Naive thymus-derived CD4-positive, alpha-beta T cell (primary cell): ENCODE measurements at regions not wholly inside any gene's neighbourhood (a gene's known extent, or its start where the extent isn't known, plus 50 kb on each side); places are given as distances from the start of the nearest gene placed in this dataset.
A peak's percentile ranks its signal among the peaks of the same experiment; 100 is the strongest.

Experiments
- ATAC-seq: fragments of 150-1000 bp; cut with Tn5 transposase; 2 replicates; pipeline ENCODE4 v1.10.0; 2021; ENCODE audit warnings: mild to moderate bottlenecking, moderate library complexity
- CTCF ChIA-PET: fragments of 350-600 bp; sonication (Branson Sonifier 250); formaldehyde crosslinking; loops from one replicate; lab custom pipeline; 2021; ENCODE audit warnings: antibody characterized with exemption; lab: Charles Lee
- POLR2A ChIA-PET: fragments of 350-600 bp; sonication (Branson Sonifier 250); formaldehyde crosslinking; loops from one replicate; lab custom pipeline; 2021; ENCODE audit warnings: antibody characterized with exemption, inconsistent platforms; lab: Charles Lee
- DNase-seq, 9 donors: peaks; one replicate each; pipeline versions ENCODE4 v3.0.0 to v3.0.0-alpha.2; 2020 to 2022; ENCODE audit warnings: mixed read lengths in 1 of 9
- H3K27ac ChIP-seq: one replicate; pipeline ENCODE4 v1.7.0; 2013; ENCODE audit warnings: mild to moderate bottlenecking, low read depth, low read length, moderate library complexity
- H3K27me3 ChIP-seq, 2 donors: one replicate each; pipeline ENCODE4 v1.7.0; 2013; ENCODE audit warnings: low read length in 2 of 2, mild to moderate bottlenecking in 2 of 2, moderate library complexity in 2 of 2; ENCODE audit not compliant: control insufficient read depth in 2 of 2, insufficient read depth in 2 of 2
- H3K36me3 ChIP-seq, 3 experiments: 1 replicate in 2 of 3; 2 replicates in 1 of 3; pipeline ENCODE4 v1.7.0; 2013; ENCODE audit warnings: low read length in 3 of 3, mild to moderate bottlenecking in 3 of 3, moderate library complexity in 1 of 3; ENCODE audit not compliant: insufficient read depth in 3 of 3, control insufficient read depth in 2 of 3
- H3K4me1 ChIP-seq, 2 donors: one replicate each; pipeline ENCODE4 v1.7.0; 2013; ENCODE audit warnings: low read length in 2 of 2, mild to moderate bottlenecking in 2 of 2, moderate library complexity in 1 of 2; ENCODE audit not compliant: control insufficient read depth in 2 of 2, insufficient read depth in 2 of 2
- H3K4me3 ChIP-seq: 2 replicates; pipeline ENCODE4 v1.7.0; 2013; ENCODE audit warnings: mild to moderate bottlenecking, low read length
- H3K9me3 ChIP-seq, 3 experiments: 1 replicate in 2 of 3; 2 replicates in 1 of 3; pipeline ENCODE4 v1.7.0; 2013; ENCODE audit warnings: low read length in 3 of 3; ENCODE audit not compliant: control insufficient read depth in 2 of 3
- H3K27ac Mint-ChIP-seq, 9 donors: one replicate each; pipeline ENCODE4 v1.8.0; 2020 to 2022; ENCODE audit warnings: mixed read lengths in 9 of 9, mild to moderate bottlenecking in 8 of 9, moderate library complexity in 5 of 9, inconsistent platforms in 2 of 9
- H3K27me3 Mint-ChIP-seq, 5 donors: one replicate each; pipeline ENCODE4 v1.8.0; 2021 to 2022; ENCODE audit warnings: mixed read lengths in 5 of 5, mild to moderate bottlenecking in 1 of 5
- H3K36me3 Mint-ChIP-seq, 5 donors: one replicate each; pipeline ENCODE4 v1.8.0; 2020 to 2022; ENCODE audit warnings: mixed read lengths in 5 of 5, mild to moderate bottlenecking in 3 of 5, inconsistent platforms in 1 of 5
- H3K4me1 Mint-ChIP-seq, 7 donors: one replicate each; pipeline ENCODE4 v1.8.0; 2020 to 2022; ENCODE audit warnings: mixed read lengths in 7 of 7, mild to moderate bottlenecking in 3 of 7, inconsistent platforms in 1 of 7
- H3K4me3 Mint-ChIP-seq, 10 donors: one replicate each; pipeline ENCODE4 v1.8.0; 2020 to 2022; ENCODE audit warnings: mild to moderate bottlenecking in 10 of 10, mixed read lengths in 10 of 10, moderate library complexity in 6 of 10, inconsistent platforms in 2 of 10
- H3K9me3 Mint-ChIP-seq, 11 donors: one replicate each; pipeline ENCODE4 v1.8.0; 2020 to 2022; ENCODE audit warnings: mixed read lengths in 11 of 11, mild to moderate bottlenecking in 4 of 11, inconsistent platforms in 1 of 11, moderate library complexity in 1 of 11
- intact Hi-C, 2 donors: fragments of 100-400 bp; cut with micrococcal nuclease; formaldehyde crosslinking; loops; one replicate each; pipeline ENCODE4 v1.15.1; 2023

DNA sequence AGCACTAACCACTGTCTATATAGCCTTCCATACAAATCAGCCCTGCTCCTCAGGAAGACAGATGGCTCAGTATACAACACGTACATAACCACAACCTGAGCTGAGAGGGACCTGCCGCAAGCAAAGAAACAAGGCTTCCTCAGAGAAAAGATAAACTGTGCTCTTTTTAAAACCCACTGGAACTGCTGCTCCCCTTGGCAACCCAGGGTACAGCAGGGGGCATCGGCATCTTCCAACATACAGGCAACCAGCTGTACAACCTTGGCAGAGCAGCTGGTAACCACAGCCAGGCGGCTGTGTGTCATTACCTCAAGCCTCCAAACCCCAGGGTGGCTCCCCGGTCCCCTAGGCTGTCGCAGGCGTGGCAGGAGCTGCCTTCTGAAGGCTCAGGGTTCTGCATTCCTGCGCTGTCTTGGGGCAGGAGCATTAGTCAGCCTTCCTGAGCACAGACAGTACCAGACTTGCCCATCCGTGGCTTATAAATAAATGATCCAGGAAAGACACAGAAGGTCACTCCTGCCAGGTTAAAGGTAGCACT is 249.5 kb downstream of the ADGRG6 start:
- intact Hi-C loops, result loop anchor here in 1 of 2 donors (2.0 to 5.0 kb wide), 2 partner anchors 15 to 69 kb away; no protein-coding TSS in a partner anchor
- peak overlapping the region in 5 of 9 donors; percentile 5 to 85 (median 60) for H3K27ac Mint-ChIP-seq

DNA sequence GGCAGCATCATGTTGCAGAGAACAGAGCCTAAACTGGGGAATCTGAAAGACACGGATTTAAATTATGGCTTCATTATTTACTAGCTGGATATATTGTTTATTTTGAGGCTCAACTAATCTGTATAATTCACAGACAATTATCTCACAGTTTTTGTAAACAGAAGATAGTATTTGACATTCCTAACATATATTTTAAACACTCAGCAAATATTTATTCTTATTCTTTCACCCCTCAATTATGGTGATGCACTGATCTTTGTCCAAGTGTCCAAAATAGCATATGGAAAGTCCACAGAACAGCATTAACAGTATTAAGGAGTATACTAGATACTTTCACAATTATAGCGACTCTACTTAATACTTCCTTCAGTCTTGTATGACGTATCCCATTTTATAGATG is 257.0 kb downstream of the ADGRG6 start:
- ChIA-PET CTCF (no interaction called here), POLR2A (no interaction called here)
- H3K4me1 Mint-ChIP-seq, result peaks cover 5 to 29% (median 23%) of the 10 kb centered on the region in 7 donors
- H3K4me1 ChIP-seq, result peaks cover 0 to 23% of the 10 kb centered on the region in 2 donors
- ATAC-seq, result no peak
- H3K27ac ChIP-seq, result no peak overlapping the region
- H3K9me3 ChIP-seq, result no peaks in the 10 kb centered on the region
- no peak overlapping the region for H3K27ac Mint-ChIP-seq
- H3K9me3 Mint-ChIP-seq, result peaks cover 0 to 17% (median 3%) of the 10 kb centered on the region in 11 donors
- no peaks in the 10 kb centered on the region for H3K27me3 Mint-ChIP-seq
- H3K36me3 Mint-ChIP-seq, result peaks cover 0 to 4% (median 0%) of the 10 kb centered on the region in 5 donors
- DNase-seq, result no peak
- no peaks in the 10 kb centered on the region for H3K27me3 ChIP-seq
- H3K36me3 ChIP-seq, result no peaks in the 10 kb centered on the region
- no peak overlapping the region for H3K4me3 Mint-ChIP-seq
- intact Hi-C loops, result no loop called here
- no peak overlapping the region for H3K4me3 ChIP-seq

More for the DNA sequence above, 249.5 kb downstream of the ADGRG6 start:
- no peaks in the 10 kb centered on the region for H3K9me3 ChIP-seq
- no peak overlapping the region for H3K4me3 ChIP-seq
- H3K36me3 Mint-ChIP-seq, result peaks cover 0 to 5% (median 0%) of the 10 kb centered on the region in 5 donors
- H3K9me3 Mint-ChIP-seq, result peaks cover 0 to 9% (median 0%) of the 10 kb centered on the region in 11 donors
- H3K27ac ChIP-seq, result no peak overlapping the region
- CTCF ChIA-PET, result interaction anchor here (0.5 to 1.8 kb wide), 5 partner anchors 15 to 1351 kb away, joined by 3 to 4 read pairs (median 4); no protein-coding TSS in a partner anchor
- peak; percentile 94 for ATAC-seq
- H3K4me3 Mint-ChIP-seq, result peak overlapping the region; percentile 21 to 81 (median 58)
- POLR2A ChIA-PET, result interaction anchor here (1.0 to 1.3 kb wide), 2 partner anchors 10 to 16 kb away, joined by 3 to 4 read pairs; no protein-coding TSS in a partner anchor
- H3K4me1 ChIP-seq, result peaks cover 0 to 23% of the 10 kb centered on the region in 2 donors
- H3K4me1 Mint-ChIP-seq, result peaks cover 14 to 47% (median 35%) of the 10 kb centered on the region in 7 donors
- H3K36me3 ChIP-seq, result no peaks in the 10 kb centered on the region
- DNase-seq, result peak in 8 of 9 donors; percentile 34 to 67 (median 58)
- H3K27me3 Mint-ChIP-seq, result no peaks in the 10 kb centered on the region
- no peaks in the 10 kb centered on the region for H3K27me3 ChIP-seq

DNA sequence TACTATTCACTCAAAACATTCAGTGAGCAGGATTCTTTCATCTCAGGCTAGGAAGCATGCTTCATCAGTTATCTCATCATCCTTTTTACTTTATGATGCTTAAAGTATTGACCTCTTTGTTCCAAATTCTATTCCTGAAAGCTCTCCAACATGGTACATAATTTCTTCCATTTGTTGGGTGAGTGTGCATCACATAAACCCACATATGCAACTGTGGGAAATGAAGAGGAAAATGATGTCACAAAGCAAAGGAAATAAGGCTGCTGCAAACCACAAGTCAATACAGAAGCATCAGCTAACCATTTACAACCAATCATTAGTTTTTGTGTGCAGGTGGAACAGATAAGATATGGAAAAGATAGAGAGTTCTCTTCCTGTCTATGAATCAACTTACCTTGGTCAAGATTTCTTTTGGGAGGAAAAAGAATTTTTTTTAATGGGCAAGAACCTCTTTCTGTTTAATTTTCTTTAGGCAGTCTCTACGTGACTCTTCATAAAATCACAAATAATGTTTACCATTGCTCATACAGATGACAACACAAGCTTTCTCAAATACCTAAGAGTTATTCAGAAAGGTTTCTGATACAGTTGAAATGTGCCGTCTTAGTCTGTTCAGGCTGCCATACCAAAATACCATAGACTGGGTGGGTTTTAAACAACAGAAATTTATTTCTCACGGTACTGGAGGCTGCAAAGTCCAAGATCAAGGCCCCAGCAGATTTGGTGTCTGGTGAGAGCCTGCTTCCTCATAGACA is 259.9 kb downstream of the ADGRG6 start:
- Histone ChIP-seq H3K36me3 (no peaks in the 10 kb centered on the region), H3K27ac (no peak overlapping the region), H3K4me3 (no peak overlapping the region), H3K4me1 (peaks cover 0 to 27% of the 10 kb centered on the region in 2 donors), H3K9me3 (no peaks in the 10 kb centered on the region), H3K27me3 (no peaks in the 10 kb centered on the region)
- CTCF ChIA-PET, result interaction anchor here (1.0 kb wide), 1 partner anchor 185 kb away, joined by 3 read pairs; no protein-coding TSS in a partner anchor
- POLR2A ChIA-PET, result interaction anchor here (1.0 to 1.2 kb wide), 2 partner anchors 9 to 10 kb away, joined by 4 read pairs; no protein-coding TSS in a partner anchor
- Mint-ChIP-seq H3K4me3 (peak overlapping the region in 9 of 10 donors; percentile 39 to 68 (median 65)), H3K4me1 (peaks cover 5 to 48% (median 37%) of the 10 kb centered on the region in 7 donors), H3K27ac (peak overlapping the region in 8 of 9 donors; percentile 20 to 86 (median 72)), H3K9me3 (peaks cover 0 to 13% (median 2%) of the 10 kb centered on the region in 11 donors), H3K36me3 (peaks cover 0 to 4% (median 0%) of the 10 kb centered on the region in 5 donors), H3K27me3 (no peaks in the 10 kb centered on the region)
- intact Hi-C loops, result loop anchor here (1.0 to 10.0 kb wide), 4 partner anchors 8 to 1453 kb away; partner anchors contain the start of gene HIVEP2 (in 1 of the 2)
- DNase-seq, result peak in 3 of 9 donors; percentile 27 to 45 (median 40)
- peak; percentile 41 for ATAC-seq

DNA sequence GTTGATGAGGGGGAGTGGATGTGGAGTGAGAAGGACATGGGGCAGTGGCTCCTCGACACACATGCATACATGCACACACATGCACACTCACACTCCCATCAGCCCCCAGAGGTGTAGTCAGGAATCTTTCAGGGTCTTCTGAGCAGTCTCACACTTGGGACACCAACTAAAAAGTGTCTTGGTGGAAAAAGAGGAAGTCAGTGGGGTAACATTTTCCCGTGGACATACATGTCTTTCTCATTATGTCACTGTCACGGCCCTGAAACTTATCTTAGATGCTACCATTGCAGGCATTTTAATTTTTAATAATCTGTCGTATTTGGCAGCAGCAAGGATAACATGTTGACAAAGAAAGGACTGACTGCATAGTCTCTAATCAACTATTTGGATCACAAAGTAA is 261.1 kb downstream of the ADGRG6 start:
- Mint-ChIP-seq H3K4me3 (peak overlapping the region in 2 of 10 donors; percentile 25 to 67), H3K9me3 (peaks cover 0 to 13% (median 2%) of the 10 kb centered on the region in 11 donors), H3K36me3 (peaks cover 0 to 4% (median 0%) of the 10 kb centered on the region in 5 donors), H3K4me1 (peaks cover 8 to 60% (median 49%) of the 10 kb centered on the region in 7 donors), H3K27ac (peak overlapping the region in 4 of 9 donors; percentile 32 to 86 (median 44)), H3K27me3 (no peaks in the 10 kb centered on the region)
- H3K4me3 ChIP-seq, result no peak overlapping the region
- no peaks in the 10 kb centered on the region for H3K9me3 ChIP-seq
- H3K4me1 ChIP-seq, result peaks cover 0 to 38% of the 10 kb centered on the region in 2 donors
- ATAC-seq, result no peak
- no peak for DNase-seq
- H3K36me3 ChIP-seq, result no peaks in the 10 kb centered on the region
- H3K27ac ChIP-seq, result no peak overlapping the region
- ChIA-PET CTCF (no interaction called here), POLR2A (no interaction called here)
- intact Hi-C loops, result loop anchor here (10.0 kb wide), 3 partner anchors 282 to 1452 kb away; partner anchors contain the start of gene HIVEP2 (in 1 of the 2)
- H3K27me3 ChIP-seq, result no peaks in the 10 kb centered on the region

DNA sequence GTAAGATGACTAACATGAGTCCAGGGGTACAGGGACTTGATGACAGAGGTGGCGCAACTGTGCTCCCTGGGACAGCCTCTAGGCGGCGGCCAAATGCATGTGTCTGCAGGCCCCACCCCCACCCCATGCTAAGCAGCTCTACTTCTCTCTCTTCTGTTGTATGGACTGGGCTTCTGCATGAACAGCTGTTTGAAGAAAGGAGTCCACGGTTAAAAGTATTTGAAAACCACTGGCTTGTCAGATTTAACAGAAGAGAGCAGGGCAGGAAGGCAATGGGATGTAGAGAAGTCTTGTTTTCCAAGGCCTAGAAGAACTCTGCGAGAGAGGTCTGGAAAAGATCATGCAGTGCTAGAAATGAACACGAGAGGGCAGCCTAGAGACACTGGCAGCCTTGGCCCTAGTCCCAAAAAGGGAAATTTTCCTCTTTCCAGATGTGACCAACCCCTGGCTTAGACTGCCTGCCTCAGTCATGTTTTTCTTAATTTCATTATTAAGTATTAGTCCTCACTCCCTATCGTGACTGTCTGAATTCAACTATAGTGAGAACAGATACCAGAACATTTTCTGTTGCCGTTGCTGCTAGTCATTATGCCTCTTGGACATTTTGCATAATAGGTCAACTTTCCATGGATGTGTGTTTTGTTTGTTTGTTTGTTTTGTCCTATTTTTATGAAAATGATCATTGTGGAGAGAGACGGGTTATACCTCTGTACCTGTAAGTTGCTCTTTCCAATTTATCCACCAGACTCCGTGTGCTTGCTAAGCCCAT is 265.0 kb downstream of the ADGRG6 start:
- ChIA-PET CTCF (interaction anchor here (0.5 to 1.3 kb wide), 15 partner anchors 9 to 792 kb away, joined by 3 to 8 read pairs (median 4); no protein-coding TSS in a partner anchor), POLR2A (interaction anchor here (0.6 to 1.2 kb wide), 4 partner anchors 16 to 223 kb away, joined by 3 to 4 read pairs (median 3); no protein-coding TSS in a partner anchor)
- ATAC-seq (peak; percentile 81), DNase-seq (peak in 8 of 9 donors; percentile 17 to 69 (median 54))
- Histone ChIP-seq H3K27me3 (no peaks in the 10 kb centered on the region), H3K36me3 (no peaks in the 10 kb centered on the region), H3K27ac (no peak overlapping the region), H3K4me3 (no peak overlapping the region), H3K9me3 (no peaks in the 10 kb centered on the region), H3K4me1 (peaks cover 0 to 60% of the 10 kb centered on the region in 2 donors)
- H3K4me3 Mint-ChIP-seq, result peak overlapping the region in 7 of 10 donors; percentile 8 to 78 (median 51)
- H3K27ac Mint-ChIP-seq, result peak overlapping the region in 8 of 9 donors; percentile 51 to 92 (median 76)
- intact Hi-C loops, result loop anchor here (1.0 to 10.0 kb wide), 16 partner anchors 16 to 1448 kb away; partner anchors contain the start of genes NMBR (in 2 of the 2), VTA1 (in 2 of the 2) and HIVEP2 (in 1 of the 2)
- H3K36me3 Mint-ChIP-seq, result peaks cover 0 to under 1% (median 0%) of the 10 kb centered on the region in 5 donors
- H3K27me3 Mint-ChIP-seq, result no peaks in the 10 kb centered on the region
- H3K9me3 Mint-ChIP-seq, result no peaks in the 10 kb centered on the region
- H3K4me1 Mint-ChIP-seq, result peaks cover 19 to 85% (median 74%) of the 10 kb centered on the region in 7 donors
